ENCODE measurements at regions not wholly inside any gene's neighbourhood (a gene's known extent, or its start where the extent isn't known, plus 50 kb on each side); places are given as distances from the start of the nearest gene placed in this dataset.

DNA sequence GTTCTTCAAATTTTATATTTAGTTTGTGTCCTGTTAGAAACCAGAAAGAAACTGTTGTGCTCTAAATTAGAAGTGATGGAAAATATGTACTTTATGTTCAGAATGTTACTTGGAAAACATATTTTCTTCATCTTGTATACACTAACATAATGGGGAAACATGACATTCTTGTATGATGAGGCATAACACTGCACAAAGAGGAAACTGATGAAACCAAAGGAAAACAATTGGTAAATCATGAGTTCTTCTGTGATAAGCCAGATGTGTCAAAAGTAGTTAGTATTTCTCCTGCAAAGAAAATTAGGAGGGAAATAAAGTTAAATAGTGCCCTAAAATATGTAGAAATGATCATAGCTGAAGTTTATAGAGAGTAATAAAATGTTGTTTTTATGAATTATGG, 111.1 kb upstream of the FBN2 start:
- no peak for ATAC-seq (ENCODE audit: insufficient number of reproducible peaks, low FRiP score, low read depth)
- H3K27ac ChIP-seq, result no peak overlapping the region
- H3K4me3 ChIP-seq, result no peak overlapping the region
- TF ChIP-seq, protein P1, sequence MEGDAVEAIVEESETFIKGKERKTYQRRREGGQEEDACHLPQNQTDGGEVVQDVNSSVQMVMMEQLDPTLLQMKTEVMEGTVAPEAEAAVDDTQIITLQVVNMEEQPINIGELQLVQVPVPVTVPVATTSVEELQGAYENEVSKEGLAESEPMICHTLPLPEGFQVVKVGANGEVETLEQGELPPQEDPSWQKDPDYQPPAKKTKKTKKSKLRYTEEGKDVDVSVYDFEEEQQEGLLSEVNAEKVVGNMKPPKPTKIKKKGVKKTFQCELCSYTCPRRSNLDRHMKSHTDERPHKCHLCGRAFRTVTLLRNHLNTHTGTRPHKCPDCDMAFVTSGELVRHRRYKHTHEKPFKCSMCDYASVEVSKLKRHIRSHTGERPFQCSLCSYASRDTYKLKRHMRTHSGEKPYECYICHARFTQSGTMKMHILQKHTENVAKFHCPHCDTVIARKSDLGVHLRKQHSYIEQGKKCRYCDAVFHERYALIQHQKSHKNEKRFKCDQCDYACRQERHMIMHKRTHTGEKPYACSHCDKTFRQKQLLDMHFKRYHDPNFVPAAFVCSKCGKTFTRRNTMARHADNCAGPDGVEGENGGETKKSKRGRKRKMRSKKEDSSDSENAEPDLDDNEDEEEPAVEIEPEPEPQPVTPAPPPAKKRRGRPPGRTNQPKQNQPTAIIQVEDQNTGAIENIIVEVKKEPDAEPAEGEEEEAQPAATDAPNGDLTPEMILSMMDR (IDR thresholded peaks at IDR 0.05), result no peak
- no peaks in the 10 kb centered on the region for H3K36me3 ChIP-seq
- no peaks in the 10 kb centered on the region for H3K4me1 ChIP-seq (ENCODE audit: control insufficient read depth in 1 of 2, low read depth in 2 of 2)
- DNase-seq (ENCODE audit: low spot score), result no peak
- H3K27me3 ChIP-seq (replicated peaks; ENCODE audit: insufficient read depth), result no peaks in the 10 kb centered on the region
- no peaks in the 10 kb centered on the region for H3K9me3 ChIP-seq

DNA sequence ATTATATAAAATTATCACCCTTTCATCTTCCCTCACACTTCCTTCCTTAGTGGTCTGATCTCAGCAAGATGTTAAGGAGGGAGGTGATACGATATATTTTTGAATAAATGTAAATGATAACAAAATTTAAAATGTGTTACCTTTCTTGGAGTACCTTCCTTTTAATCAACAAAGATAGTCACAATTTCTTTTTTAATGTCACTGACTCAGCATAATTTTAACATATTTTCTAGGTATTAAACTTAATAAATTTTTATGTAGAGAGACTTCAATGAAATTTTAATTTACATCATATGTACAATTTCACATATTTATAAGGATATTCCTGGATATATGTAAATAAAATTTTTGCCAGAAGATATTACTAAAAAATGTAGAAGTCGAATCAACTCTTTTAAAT, 125.0 kb upstream of the FBN2 start:
- Histone ChIP-seq H3K27me3 (replicated peaks; ENCODE audit: insufficient read depth) (no peaks in the 10 kb centered on the region), H3K4me3 (no peak overlapping the region), H3K36me3 (no peaks in the 10 kb centered on the region), H3K27ac (no peak overlapping the region), H3K9me3 (no peaks in the 10 kb centered on the region), H3K4me1 (ENCODE audit: control insufficient read depth in 1 of 2, low read depth in 2 of 2) (no peaks in the 10 kb centered on the region)
- TF ChIP-seq, protein P1 (IDR thresholded peaks at IDR 0.05), result no peak
- no peak for DNase-seq (ENCODE audit: low spot score)
- ATAC-seq (ENCODE audit: insufficient number of reproducible peaks, low FRiP score, low read depth), result no peak

DNA sequence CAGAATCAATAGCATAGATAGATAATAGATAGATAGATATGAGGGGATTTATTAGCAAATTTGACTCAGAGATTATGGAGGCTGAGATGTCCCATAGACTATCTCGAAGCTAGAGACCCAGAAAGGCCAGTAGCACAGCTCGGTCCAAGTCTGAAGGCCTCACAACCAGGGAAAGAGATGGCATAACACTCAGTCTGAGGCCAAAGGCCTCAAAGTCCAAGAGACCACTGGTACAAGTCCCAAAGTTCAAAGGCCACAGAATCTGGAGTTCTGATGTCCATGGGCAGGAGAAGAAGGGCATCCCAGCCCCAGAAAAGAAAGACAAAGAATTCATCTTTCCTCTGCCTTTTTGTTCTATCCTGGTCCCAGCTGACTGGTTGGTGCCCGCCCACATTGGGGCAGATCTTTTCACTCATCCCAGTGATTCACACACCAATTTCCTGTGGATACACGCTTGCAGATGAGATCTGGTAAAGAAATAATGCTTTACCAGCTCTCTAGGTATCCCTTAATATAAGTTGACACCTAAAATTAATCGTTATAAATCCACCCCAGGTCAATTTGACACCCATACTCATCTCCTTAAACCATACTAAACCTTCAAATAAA, 127.8 kb upstream of the FBN2 start:
- ATAC-seq (ENCODE audit: insufficient number of reproducible peaks, low FRiP score, low read depth) (no peak), DNase-seq (ENCODE audit: low spot score) (no peak)
- Histone ChIP-seq H3K27me3 (replicated peaks; ENCODE audit: insufficient read depth) (no peaks in the 10 kb centered on the region), H3K4me1 (ENCODE audit: control insufficient read depth in 1 of 2, low read depth in 2 of 2) (no peaks in the 10 kb centered on the region), H3K36me3 (no peaks in the 10 kb centered on the region), H3K4me3 (no peak overlapping the region), H3K27ac (no peak overlapping the region), H3K9me3 (no peaks in the 10 kb centered on the region)
- TF ChIP-seq, protein P1 (IDR thresholded peaks at IDR 0.05), result no peak

DNA sequence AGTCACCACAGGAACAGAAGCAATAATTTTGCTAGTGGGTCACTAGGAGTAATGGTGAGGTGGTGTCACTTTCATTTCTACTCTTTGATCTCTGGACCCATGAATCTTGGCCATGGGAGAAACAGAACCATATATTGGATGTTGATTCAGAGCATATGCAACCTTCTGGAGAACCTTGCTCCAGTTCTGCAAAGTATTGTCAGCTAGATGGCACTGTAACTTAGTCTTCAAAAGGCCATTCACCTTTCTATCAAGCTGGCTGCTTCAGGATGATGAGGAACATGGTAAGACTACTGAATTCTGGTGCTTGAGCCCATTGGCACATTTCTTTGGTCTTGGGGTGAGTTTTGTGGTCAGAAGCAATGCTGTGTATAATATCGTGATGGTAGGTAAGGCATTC, 129.1 kb upstream of the FBN2 start:
- no peaks in the 10 kb centered on the region for H3K36me3 ChIP-seq
- TF ChIP-seq, protein P1 (IDR thresholded peaks at IDR 0.05), result peak; percentile 26
- H3K27ac ChIP-seq, result no peak overlapping the region

DNA sequence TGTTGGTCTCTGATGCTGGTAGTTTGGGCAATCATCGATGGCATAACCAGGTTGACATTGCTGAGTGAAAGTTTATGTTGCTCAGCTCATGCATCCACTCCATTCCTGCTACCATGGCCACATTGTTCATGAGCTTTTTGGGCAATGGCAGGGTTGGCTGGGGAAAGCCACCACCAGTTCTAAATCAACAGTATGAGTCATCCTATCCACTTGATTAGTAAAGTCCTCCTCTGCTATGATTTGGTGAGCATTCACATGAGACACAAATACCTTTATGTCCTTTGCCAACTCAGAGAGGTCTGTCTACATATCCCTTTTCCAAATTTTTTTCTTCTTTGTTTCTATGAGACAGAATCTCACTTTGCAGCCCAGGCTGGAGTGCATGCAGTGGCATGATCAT, 129.7 kb upstream of the FBN2 start:
- no peak overlapping the region for H3K4me3 ChIP-seq

More for the DNA sequence above, 129.1 kb upstream of the FBN2 start:
- DNase-seq (ENCODE audit: low spot score), result no peak
- Histone ChIP-seq H3K27me3 (replicated peaks; ENCODE audit: insufficient read depth) (no peaks in the 10 kb centered on the region), H3K4me3 (no peak overlapping the region), H3K4me1 (ENCODE audit: control insufficient read depth in 1 of 2, low read depth in 2 of 2) (no peaks in the 10 kb centered on the region), H3K9me3 (no peaks in the 10 kb centered on the region)
- no peak for ATAC-seq (ENCODE audit: insufficient number of reproducible peaks, low FRiP score, low read depth)

More for the DNA sequence above, 129.7 kb upstream of the FBN2 start:
- ATAC-seq (ENCODE audit: insufficient number of reproducible peaks, low FRiP score, low read depth), result no peak
- H3K9me3 ChIP-seq, result no peaks in the 10 kb centered on the region
- H3K27ac ChIP-seq, result no peak overlapping the region
- DNase-seq (ENCODE audit: low spot score), result no peak
- H3K4me1 ChIP-seq (ENCODE audit: control insufficient read depth in 1 of 2, low read depth in 2 of 2), result no peaks in the 10 kb centered on the region
- H3K36me3 ChIP-seq, result no peaks in the 10 kb centered on the region
- H3K27me3 ChIP-seq (replicated peaks; ENCODE audit: insufficient read depth), result no peaks in the 10 kb centered on the region
- TF ChIP-seq, protein P1 (IDR thresholded peaks at IDR 0.05), result no peak
